Activated T-cell treated with anti-CD3 and anti-CD28 coated beads, Interleukin-2, amount 50 U/mL, for 4 hours (primary cell): ENCODE measurements at regions not wholly inside any gene's neighbourhood (a gene's known extent, or its start where the extent isn't known, plus 50 kb on each side); places are given as distances from the start of the nearest gene placed in this dataset.
"Not testable (repeated sequence)": the region's sequence is repeated elsewhere in the genome, so short reads cannot be mapped to it uniquely, and the experiment has no call there.

Experiments
- ATAC-seq, 2 donors: fragments of 200-7000 bp; cut with Tn5 transposase; one replicate each; pipeline ENCODE4 v1.10.0; 2021
- DNase-seq: peaks from one replicate; pipeline ENCODE4 v3.0.0-alpha.2; 2020
- H3K27me3 Mint-ChIP-seq: one replicate; pipeline ENCODE4 v1.8.0; 2021; ENCODE audit warnings: low read depth, mixed read lengths
- H3K36me3 Mint-ChIP-seq: one replicate; pipeline ENCODE4 v1.8.0; 2022; ENCODE audit warnings: mixed read lengths; ENCODE audit not compliant: insufficient read depth
- H3K4me1 Mint-ChIP-seq: one replicate; pipeline ENCODE4 v1.8.0; 2021; ENCODE audit warnings: low read depth, mixed read lengths
- H3K4me3 Mint-ChIP-seq: one replicate; pipeline ENCODE4 v1.8.0; 2021; ENCODE audit warnings: mild to moderate bottlenecking, moderate library complexity, mixed read lengths
- H3K9me3 Mint-ChIP-seq: one replicate; pipeline ENCODE4 v1.8.0; 2021; ENCODE audit warnings: mixed read lengths

- Mint-ChIP-seq H3K36me3 (no peaks in the 10 kb centered on the region), H3K4me1 (peaks cover 5% of the 10 kb centered on the region), H3K27me3 (peaks cover 15% of the 10 kb centered on the region), H3K4me3 (no peak overlapping the region), H3K9me3 (no peaks in the 10 kb centered on the region)
- no peak for DNase-seq
- no peak for ATAC-seq
Measured at GRCh38 chr10:30215623-30216022, 133.5 kb downstream of the MTPAP start.

- Mint-ChIP-seq H3K36me3 (no peaks in the 10 kb centered on the region), H3K9me3 (no peaks in the 10 kb centered on the region), H3K27me3 (peaks cover 11% of the 10 kb centered on the region), H3K4me3 (no peak overlapping the region), H3K4me1 (peaks cover 2% of the 10 kb centered on the region)
- ATAC-seq (no peak), DNase-seq (no peak)
Measured at GRCh38 chr10:30215141-30215540, 133.9 kb downstream of the MTPAP start.

- no peak for ATAC-seq
- Mint-ChIP-seq H3K4me3 (no peak overlapping the region), H3K4me1 (no peaks in the 10 kb centered on the region), H3K36me3 (no peaks in the 10 kb centered on the region), H3K9me3 (no peaks in the 10 kb centered on the region), H3K27me3 (peaks cover 4% of the 10 kb centered on the region)
- no peak for DNase-seq
Measured at GRCh38 chr10:30210296-30210695, 138.8 kb downstream of the MTPAP start.

GRCh38 chr10:30208330-30208729 lies 140.7 kb downstream of the MTPAP start:
- DNase-seq (no peak), ATAC-seq (no peak)
- Mint-ChIP-seq H3K4me1 (no peaks in the 10 kb centered on the region), H3K9me3 (no peaks in the 10 kb centered on the region), H3K4me3 (no peak overlapping the region), H3K27me3 (peaks cover 4% of the 10 kb centered on the region), H3K36me3 (no peaks in the 10 kb centered on the region)

GRCh38 chr10:30207485-30208052 lies 141.5 kb downstream of the MTPAP start:
- ATAC-seq (no peak), DNase-seq (no peak)
- Mint-ChIP-seq H3K36me3 (no peaks in the 10 kb centered on the region), H3K27me3 (peaks cover 4% of the 10 kb centered on the region), H3K9me3 (no peaks in the 10 kb centered on the region), H3K4me1 (no peaks in the 10 kb centered on the region), H3K4me3 (no peak overlapping the region)

GRCh38 chr10:30200017-30200415 lies 140.6 kb upstream of the JCAD start:
- H3K4me1 Mint-ChIP-seq, result no peaks in the 10 kb centered on the region
- no peaks in the 10 kb centered on the region for H3K36me3 Mint-ChIP-seq
- no peaks in the 10 kb centered on the region for H3K27me3 Mint-ChIP-seq
- ATAC-seq, result no peak
- no peaks in the 10 kb centered on the region for H3K9me3 Mint-ChIP-seq
- DNase-seq, result no peak
- no peak overlapping the region for H3K4me3 Mint-ChIP-seq

- no peaks in the 10 kb centered on the region for H3K4me1 Mint-ChIP-seq
- DNase-seq (no peak), ATAC-seq (no peak)
- H3K4me3 Mint-ChIP-seq, result no peak overlapping the region
- no peaks in the 10 kb centered on the region for H3K36me3 Mint-ChIP-seq
- no peaks in the 10 kb centered on the region for H3K27me3 Mint-ChIP-seq
- H3K9me3 Mint-ChIP-seq, result peaks cover under 1% of the 10 kb centered on the region
Measured at GRCh38 chr10:30199376-30200016, 140.1 kb upstream of the JCAD start.

GRCh38 chr10:30197186-30197585 lies 137.8 kb upstream of the JCAD start:
- ATAC-seq (no peak), DNase-seq (no peak)
- Mint-ChIP-seq H3K36me3 (no peaks in the 10 kb centered on the region), H3K4me3 (no peak overlapping the region), H3K9me3 (peaks cover 3% of the 10 kb centered on the region), H3K4me1 (peaks cover 4% of the 10 kb centered on the region), H3K27me3 (no peaks in the 10 kb centered on the region)

- not testable (repeated sequence) for H3K9me3 Mint-ChIP-seq, DNase-seq, H3K4me3 Mint-ChIP-seq, H3K36me3 Mint-ChIP-seq, H3K4me1 Mint-ChIP-seq, H3K27me3 Mint-ChIP-seq, ATAC-seq
Measured at GRCh38 chr10:30196559-30196958, 137.2 kb upstream of the JCAD start.

GRCh38 chr10:30192846-30193608 lies 133.6 kb upstream of the JCAD start:
- H3K36me3 Mint-ChIP-seq, result no peaks in the 10 kb centered on the region
- H3K4me3 Mint-ChIP-seq, result no peak overlapping the region
- peaks cover 4% of the 10 kb centered on the region for H3K4me1 Mint-ChIP-seq
- no peak for DNase-seq
- H3K9me3 Mint-ChIP-seq, result peaks cover 3% of the 10 kb centered on the region
- no peak for ATAC-seq
- no peaks in the 10 kb centered on the region for H3K27me3 Mint-ChIP-seq

- DNase-seq (no peak), ATAC-seq (no peak)
- peaks cover 6% of the 10 kb centered on the region for H3K27me3 Mint-ChIP-seq
Measured at GRCh38 chr10:30190577-30191552, 131.5 kb upstream of the JCAD start.

GRCh38 chr10:30189238-30189580 lies 129.8 kb upstream of the JCAD start:
- no peak for ATAC-seq
- Mint-ChIP-seq H3K4me3 (no peak overlapping the region), H3K27me3 (peaks cover 6% of the 10 kb centered on the region), H3K4me1 (peaks cover 4% of the 10 kb centered on the region), H3K9me3 (peaks cover under 1% of the 10 kb centered on the region), H3K36me3 (no peaks in the 10 kb centered on the region)
- DNase-seq, result no peak

More at GRCh38 chr10:30190577-30191552, 131.5 kb upstream of the JCAD start:
- H3K9me3 Mint-ChIP-seq, result peaks cover 3% of the 10 kb centered on the region
- peaks cover 4% of the 10 kb centered on the region for H3K4me1 Mint-ChIP-seq
- no peaks in the 10 kb centered on the region for H3K36me3 Mint-ChIP-seq
- no peak overlapping the region for H3K4me3 Mint-ChIP-seq

GRCh38 chr10:30188556-30189237 lies 129.3 kb upstream of the JCAD start:
- H3K27me3 Mint-ChIP-seq, result peaks cover 6% of the 10 kb centered on the region
- H3K9me3 Mint-ChIP-seq, result no peaks in the 10 kb centered on the region
- no peaks in the 10 kb centered on the region for H3K36me3 Mint-ChIP-seq
- H3K4me1 Mint-ChIP-seq, result peaks cover 4% of the 10 kb centered on the region
- no peak for ATAC-seq
- no peak overlapping the region for H3K4me3 Mint-ChIP-seq
- DNase-seq, result no peak

- Mint-ChIP-seq H3K4me1 (peaks cover 1% of the 10 kb centered on the region), H3K36me3 (no peaks in the 10 kb centered on the region), H3K4me3 (no peak overlapping the region), H3K9me3 (no peaks in the 10 kb centered on the region), H3K27me3 (peaks cover 6% of the 10 kb centered on the region)
- ATAC-seq (no peak), DNase-seq (no peak)
Measured at GRCh38 chr10:30188101-30188500, 128.7 kb upstream of the JCAD start.
